ENCODE measurements at regions not wholly inside any gene's neighbourhood (a gene's known extent, or its start where the extent isn't known, plus 50 kb on each side); places are given as distances from the start of the nearest gene placed in this dataset.
"Not testable (repeated sequence)": the region's sequence is repeated elsewhere in the genome, so short reads cannot be mapped to it uniquely, and the experiment has no call there.

DNA sequence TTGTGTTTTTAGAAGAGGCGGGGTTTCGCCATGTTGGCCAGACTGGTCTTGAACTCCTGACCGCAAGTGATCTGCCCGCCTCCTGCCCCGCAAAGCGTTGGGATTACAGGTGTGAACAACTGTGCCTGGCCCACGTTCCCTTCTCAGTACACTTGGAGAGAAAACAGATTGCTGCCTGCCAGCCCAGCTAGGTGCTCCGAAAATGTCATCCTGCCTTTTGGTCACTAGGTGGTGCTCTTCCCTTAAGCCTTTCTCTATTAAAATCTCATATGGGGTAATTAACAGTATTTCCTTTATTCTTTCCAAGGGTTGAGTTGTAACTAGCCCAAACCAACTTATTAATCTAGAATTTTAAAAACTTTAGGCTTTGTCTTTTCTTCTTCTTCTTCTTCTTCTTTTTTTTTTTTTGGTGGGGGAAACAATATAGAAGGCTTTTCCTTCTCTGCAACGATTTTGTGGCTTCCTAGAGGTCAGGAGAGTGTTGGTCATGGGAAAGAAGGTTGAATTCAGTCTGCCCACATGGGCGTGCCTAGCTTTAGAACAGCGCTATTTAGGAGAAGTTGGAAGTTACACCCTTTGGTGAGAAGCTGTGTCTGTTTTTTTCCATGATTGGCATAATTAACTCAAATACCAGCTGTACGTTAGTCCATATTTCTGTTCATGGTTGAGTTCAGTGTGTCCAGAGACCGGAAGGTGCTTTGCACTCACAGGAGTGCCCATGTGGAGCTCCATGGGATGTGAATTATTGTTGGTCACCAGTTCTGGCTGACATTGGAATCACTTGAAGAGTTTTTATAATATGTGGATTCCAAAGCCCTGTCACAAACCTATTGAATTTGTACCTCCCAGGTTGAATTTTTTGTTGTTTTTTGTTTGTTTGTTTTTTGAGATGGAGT, 110.1 kb downstream of the LAT start:
- not testable (repeated sequence) for H3K9me3 Mint-ChIP-seq, H3K27me3 Mint-ChIP-seq, H3K4me3 Mint-ChIP-seq, H3K27ac Mint-ChIP-seq, H3K4me1 Mint-ChIP-seq, H3K36me3 Mint-ChIP-seq

DNA sequence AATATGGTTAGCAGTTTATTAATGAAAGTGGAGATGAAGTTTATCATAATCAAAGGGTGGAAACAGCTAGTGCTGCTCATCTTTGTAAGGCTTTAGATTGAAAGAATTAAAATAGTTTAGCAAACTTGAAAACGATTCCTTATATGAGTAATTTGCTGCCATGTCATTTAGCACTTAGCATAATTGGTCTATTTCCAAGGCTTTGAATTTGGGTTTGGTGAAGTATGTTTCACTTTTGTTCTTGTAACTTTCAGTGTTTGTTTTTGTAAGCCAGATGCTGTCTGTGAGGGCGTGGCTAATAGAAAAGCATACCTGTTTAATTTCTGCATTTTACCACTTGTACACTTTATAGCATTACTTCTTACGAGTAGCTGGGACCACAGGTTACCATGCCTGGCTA, 109.5 kb downstream of the LAT start:
- not testable (repeated sequence) for H3K27ac Mint-ChIP-seq, H3K9me3 Mint-ChIP-seq, H3K36me3 Mint-ChIP-seq, H3K4me1 Mint-ChIP-seq, H3K27me3 Mint-ChIP-seq
- H3K4me3 Mint-ChIP-seq = peak overlapping the region in 1 of 4 donors; percentile 17

DNA sequence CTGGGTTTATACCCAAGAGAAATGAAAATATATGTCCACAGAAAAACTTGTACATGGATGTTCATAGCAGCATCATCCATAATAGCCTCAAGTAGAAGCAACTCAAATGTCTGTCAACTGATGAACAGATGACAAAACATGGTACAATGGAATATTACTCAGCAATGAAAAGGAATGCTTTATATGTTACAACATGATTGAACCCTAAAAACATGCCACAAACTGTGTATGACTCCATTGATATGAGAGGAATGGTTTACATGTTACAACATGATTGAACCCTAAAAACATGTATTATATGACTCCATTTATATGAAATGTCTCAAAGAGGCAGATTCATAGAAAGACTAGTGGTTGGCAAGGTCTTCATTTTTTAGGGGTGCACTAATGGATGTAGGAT, 104.8 kb downstream of the LAT start:
- not testable (repeated sequence) for H3K9me3 Mint-ChIP-seq, H3K27ac Mint-ChIP-seq, H3K4me1 Mint-ChIP-seq, H3K27me3 Mint-ChIP-seq, H3K36me3 Mint-ChIP-seq, H3K4me3 Mint-ChIP-seq

DNA sequence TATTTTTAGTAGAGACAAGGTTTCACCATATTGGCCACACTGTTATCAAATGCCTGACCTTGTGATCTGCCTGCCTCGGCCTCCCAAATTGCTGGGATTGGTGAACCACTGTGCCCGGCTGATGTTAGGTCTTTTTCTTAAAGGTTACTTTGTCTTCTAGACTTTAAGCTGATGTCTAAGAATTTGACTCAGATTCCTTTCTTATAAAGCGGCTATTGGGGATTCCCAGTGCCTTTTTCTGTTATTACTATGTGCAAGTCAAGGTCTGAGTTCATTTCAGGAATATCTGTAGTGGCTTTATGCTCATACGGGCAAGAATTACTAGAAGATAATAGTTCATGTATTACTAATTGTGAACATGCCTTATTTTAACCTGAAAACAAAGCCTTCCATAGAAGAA, 102.8 kb downstream of the LAT start:
- not testable (repeated sequence) for H3K36me3 Mint-ChIP-seq, H3K9me3 Mint-ChIP-seq, H3K27ac Mint-ChIP-seq, H3K27me3 Mint-ChIP-seq, H3K4me1 Mint-ChIP-seq, H3K4me3 Mint-ChIP-seq

DNA sequence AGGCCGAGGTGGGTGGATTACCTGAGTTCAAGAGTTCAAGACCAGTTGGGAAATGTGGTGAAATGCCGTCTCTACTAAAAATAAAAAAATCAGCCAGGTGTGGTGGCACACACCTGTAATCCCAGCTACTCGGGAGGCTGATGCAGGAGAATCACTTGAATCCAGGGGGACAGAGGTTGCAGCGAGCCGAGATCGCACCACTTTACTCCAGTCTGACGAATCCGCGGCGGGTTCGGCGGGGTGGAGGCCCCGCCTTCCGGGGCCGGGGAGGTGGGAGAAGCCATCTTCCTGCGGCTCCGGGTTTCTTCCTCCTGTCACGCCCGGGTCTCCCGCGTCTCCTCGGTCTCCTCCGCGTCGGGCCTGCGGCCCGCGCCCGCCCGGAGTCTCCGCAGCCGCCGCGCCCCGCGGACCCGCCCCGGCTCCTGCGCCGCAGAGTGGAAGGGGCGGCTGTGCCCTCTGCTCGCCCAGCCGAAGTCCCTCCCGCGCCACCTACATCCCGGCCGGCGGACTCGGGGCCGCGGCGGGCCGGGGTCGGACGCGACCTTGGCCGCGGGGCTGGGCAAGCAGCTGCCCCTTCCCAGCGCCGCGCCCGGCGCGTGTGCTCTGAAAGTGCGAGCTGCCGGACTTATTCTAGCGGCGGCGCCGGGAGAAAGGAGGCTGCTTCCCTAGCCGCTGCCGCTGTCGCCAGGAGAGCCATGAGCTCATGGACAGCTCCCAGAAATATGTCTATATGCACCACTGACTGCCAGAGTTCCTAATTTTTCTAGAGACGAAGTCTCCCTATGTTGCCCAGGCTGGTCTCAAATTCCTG, 97.2 kb downstream of the LAT start:
- H3K27me3 Mint-ChIP-seq, H3K9me3 Mint-ChIP-seq, H3K36me3 Mint-ChIP-seq, H3K4me1 Mint-ChIP-seq, H3K27ac Mint-ChIP-seq: not testable (repeated sequence)
- peak overlapping the region; percentile 58 to 90 (median 84) for H3K4me3 Mint-ChIP-seq

DNA sequence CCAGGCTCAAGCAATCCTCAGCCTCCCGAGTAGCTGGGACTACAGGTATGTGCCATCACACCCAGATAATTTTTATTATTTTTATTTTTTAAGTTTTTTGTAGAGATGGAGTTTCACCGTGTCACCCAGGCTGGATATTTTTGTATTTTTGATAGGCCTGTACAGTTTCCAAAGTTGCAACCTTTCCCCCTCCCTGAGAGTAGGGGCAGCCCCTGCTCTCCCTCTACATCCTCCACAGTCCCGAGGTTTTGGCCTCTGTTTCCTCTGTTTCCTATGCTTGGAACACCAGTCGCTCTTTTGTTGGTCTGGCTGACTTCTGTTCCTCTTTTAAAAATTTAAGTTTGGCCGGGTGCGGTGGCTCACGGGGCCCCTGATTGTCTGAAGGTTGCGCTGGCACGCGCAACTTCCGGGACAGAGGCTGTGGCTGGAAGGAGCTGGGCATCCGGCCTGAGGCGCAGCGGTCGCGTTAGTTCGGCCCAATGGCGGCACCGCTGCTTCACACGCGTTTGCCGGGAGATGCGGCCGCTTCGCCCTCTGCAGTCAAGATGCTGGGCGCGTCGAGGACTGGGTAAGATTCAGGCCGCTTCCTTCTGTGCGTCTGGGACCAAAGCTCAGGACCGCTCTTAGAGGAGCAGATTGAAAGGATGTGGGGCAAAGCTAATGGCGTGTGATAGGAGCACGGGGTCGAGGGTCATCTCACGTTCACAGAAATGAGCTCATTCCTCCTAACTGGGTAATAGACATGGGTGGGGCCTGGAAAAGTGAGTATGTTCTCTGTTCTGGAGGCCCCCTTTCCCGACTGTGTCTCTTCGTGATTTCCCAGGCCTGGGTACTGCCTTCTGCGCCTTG, 89.9 kb downstream of the LAT start:
- H3K4me1 Mint-ChIP-seq = peaks cover 6 to 11% (median 7%) of the 10 kb centered on the region in 3 donors
- not testable (repeated sequence) for H3K36me3 Mint-ChIP-seq, H3K27me3 Mint-ChIP-seq, H3K9me3 Mint-ChIP-seq
- H3K27ac Mint-ChIP-seq = peak overlapping the region; percentile 96 to 99 (median 99)
- peak overlapping the region; percentile 89 to 99 (median 96) for H3K4me3 Mint-ChIP-seq

DNA sequence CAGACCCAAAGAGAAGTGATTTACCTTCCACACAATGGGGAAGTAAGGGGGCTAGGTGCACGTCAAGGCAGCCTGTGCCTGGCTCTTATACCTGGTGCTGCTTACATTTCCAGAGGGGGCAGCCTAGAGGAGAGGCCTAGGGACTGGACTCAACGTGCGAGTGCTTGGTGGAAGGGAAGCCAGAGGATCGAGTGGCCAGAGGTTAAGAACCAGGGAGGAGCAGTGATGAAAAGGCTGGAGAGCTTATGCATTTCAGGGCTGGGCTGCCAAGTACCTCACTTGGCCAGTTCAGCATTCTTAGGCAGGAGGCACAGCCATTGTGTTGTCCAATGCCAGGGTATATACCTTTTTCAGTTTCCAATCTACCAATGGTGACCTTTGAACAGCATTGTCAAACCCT, 77.4 kb downstream of the LAT start:
- not testable (repeated sequence) for H3K27ac Mint-ChIP-seq, H3K36me3 Mint-ChIP-seq, H3K4me1 Mint-ChIP-seq, H3K9me3 Mint-ChIP-seq, H3K4me3 Mint-ChIP-seq, H3K27me3 Mint-ChIP-seq

DNA sequence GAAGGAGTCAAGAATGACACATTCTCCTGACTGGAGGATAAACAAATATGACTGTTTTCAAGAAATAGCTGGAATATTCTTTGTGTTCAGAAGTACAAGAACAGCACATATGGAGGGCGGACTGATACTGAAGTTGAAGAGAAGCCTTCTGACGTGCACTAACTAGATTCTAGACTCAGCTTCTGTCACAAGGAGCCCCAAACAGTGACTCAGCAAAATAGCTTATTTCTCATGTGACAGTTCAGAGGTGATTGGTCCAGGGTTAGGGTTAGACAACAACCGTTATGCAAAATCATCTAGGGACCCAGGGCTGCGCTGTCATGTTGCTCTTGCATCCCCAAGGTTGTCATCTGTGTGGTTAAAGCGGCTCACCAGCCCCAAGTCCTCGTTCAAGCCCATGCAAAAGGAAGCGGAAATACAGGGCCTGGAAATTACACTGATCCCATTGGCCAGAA, 76.6 kb downstream of the LAT start:
- H3K4me3 Mint-ChIP-seq, H3K27ac Mint-ChIP-seq, H3K9me3 Mint-ChIP-seq, H3K4me1 Mint-ChIP-seq, H3K27me3 Mint-ChIP-seq, H3K36me3 Mint-ChIP-seq: not testable (repeated sequence)

DNA sequence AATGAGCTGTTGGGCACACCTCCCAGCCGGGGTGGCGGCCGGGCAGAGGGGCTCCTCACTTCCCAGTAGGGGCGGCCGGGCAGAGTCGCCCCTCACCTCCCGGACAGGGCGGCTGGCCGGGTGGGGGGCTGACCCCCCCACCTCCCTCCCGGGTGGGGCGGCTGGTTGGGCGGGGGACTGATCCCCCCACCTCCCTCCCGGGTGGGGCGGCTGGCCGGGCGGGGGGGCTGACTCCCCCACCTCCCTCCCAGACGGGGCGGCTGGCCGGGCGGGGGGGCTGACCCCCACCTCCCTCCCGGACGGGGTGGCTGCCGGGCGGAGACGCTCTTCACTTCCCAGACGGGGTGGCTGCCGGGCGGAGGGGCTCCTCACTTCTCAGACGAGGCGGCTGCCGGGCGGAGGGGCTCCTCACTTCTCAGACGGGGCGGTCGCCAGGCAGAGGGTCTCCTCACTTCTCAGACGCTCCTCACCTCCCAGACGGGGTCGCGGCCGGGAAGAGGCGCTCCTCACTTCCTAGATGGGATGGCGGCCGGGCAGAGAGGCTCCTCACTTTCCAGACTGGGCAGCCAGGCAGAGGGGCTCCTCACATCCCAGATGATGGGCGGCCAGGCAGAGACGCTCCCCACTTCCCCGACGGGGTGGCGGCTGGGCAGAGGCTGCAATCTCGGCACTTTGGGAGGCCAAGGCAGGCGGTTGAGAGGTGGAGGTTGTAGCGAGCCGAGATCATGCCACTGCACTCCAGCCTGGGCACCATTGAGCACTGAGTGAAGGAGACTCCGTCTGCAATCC, 75.4 kb downstream of the LAT start:
- H3K4me1 Mint-ChIP-seq, H3K36me3 Mint-ChIP-seq, H3K27ac Mint-ChIP-seq, H3K4me3 Mint-ChIP-seq, H3K27me3 Mint-ChIP-seq, H3K9me3 Mint-ChIP-seq: not testable (repeated sequence)

DNA sequence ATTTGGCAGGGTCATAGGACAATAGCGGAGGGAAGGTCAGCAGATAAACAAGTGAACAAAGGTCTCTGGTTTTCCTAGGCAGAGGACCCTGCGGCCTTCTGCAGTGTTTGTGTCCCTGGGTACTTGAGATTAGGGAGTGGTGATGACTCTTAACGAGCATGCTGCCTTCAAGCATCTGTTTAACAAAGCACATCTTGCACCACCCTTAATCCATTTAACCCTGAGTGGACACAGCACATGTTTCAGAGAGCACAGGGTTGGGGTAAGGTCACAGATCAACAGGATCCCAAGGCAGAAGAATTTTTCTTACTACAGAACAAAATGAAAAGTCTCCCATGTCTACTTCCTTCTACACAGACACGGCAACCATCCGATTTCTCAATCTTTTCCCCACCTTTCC, 74.7 kb downstream of the LAT start:
- not testable (repeated sequence) for H3K4me3 Mint-ChIP-seq, H3K27me3 Mint-ChIP-seq, H3K36me3 Mint-ChIP-seq, H3K27ac Mint-ChIP-seq, H3K9me3 Mint-ChIP-seq, H3K4me1 Mint-ChIP-seq
